ENCODE measurements at regions not wholly inside any gene's neighbourhood (a gene's known extent, or its start where the extent isn't known, plus 50 kb on each side); places are given as distances from the start of the nearest gene placed in this dataset.

GRCh38 chr15:38652998-38653397 is 88.4 kb upstream of the RASGRP1 start:
- H3K4me3 ChIP-seq, result no peak overlapping the region
- peaks cover 4% of the 10 kb centered on the region for H3K4me1 ChIP-seq
- no peaks in the 10 kb centered on the region for H3K9me3 ChIP-seq
- H3K27me3 ChIP-seq, result no peaks in the 10 kb centered on the region
- no peaks in the 10 kb centered on the region for H3K36me3 ChIP-seq
- peak; percentile 53 for ATAC-seq
- no peak for TF ChIP-seq CTCF (IDR thresholded peaks at IDR 0.05)
- intact Hi-C loops (cut with DNase I), result no loop called here
- H3K27ac ChIP-seq, result no peak overlapping the region
- no peak for DNase-seq

DNA sequence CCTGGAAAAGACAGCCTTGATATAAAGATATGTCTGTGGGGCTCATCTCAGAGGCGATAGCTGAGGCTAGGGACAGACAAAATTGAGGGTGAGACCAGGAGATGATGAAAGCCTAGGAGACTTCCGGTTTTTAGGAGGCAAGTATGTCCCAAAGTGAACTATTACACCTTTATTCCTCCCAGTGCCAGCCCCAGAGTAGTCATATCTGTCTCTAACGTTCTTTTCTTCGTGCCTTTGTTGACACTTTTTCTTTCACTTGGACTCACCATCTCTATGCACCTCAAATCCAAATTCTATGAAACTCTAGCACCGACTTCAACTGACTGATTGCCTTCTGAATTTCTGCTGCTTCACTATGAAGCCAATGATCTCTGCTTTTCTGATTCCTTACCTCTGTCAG is 93.8 kb upstream of the RASGRP1 start:
- Histone ChIP-seq H3K4me3 (no peak overlapping the region), H3K27ac (no peak overlapping the region), H3K36me3 (no peaks in the 10 kb centered on the region), H3K9me3 (no peaks in the 10 kb centered on the region), H3K27me3 (no peaks in the 10 kb centered on the region), H3K4me1 (no peaks in the 10 kb centered on the region)
- intact Hi-C loops (cut with DNase I), result no loop called here
- no peak for TF ChIP-seq CTCF (IDR thresholded peaks at IDR 0.05)
- ATAC-seq, result no peak
- no peak for DNase-seq

GRCh38 chr15:38660738-38661137 is 96.1 kb upstream of the RASGRP1 start:
- no peak for ATAC-seq

GRCh38 chr15:38662033-38662802 is 97.6 kb upstream of the RASGRP1 start:
- TF ChIP-seq CTCF (IDR thresholded peaks at IDR 0.05), result no peak
- intact Hi-C loops (cut with DNase I), result no loop called here
- no peak overlapping the region for H3K27ac ChIP-seq
- H3K36me3 ChIP-seq, result no peaks in the 10 kb centered on the region
- DNase-seq (no peak), ATAC-seq (peak; percentile 51)
- no peaks in the 10 kb centered on the region for H3K9me3 ChIP-seq
- H3K4me1 ChIP-seq, result no peaks in the 10 kb centered on the region
- H3K4me3 ChIP-seq, result no peak overlapping the region
- H3K27me3 ChIP-seq, result no peaks in the 10 kb centered on the region

More at GRCh38 chr15:38660738-38661137, 96.1 kb upstream of the RASGRP1 start:
- Histone ChIP-seq H3K4me3 (no peak overlapping the region), H3K9me3 (no peaks in the 10 kb centered on the region), H3K27me3 (no peaks in the 10 kb centered on the region), H3K36me3 (no peaks in the 10 kb centered on the region), H3K27ac (no peak overlapping the region), H3K4me1 (no peaks in the 10 kb centered on the region)
- no peak for TF ChIP-seq CTCF (IDR thresholded peaks at IDR 0.05)
- no peak for DNase-seq
- intact Hi-C loops (cut with DNase I), result no loop called here

- Histone ChIP-seq H3K9me3 (no peaks in the 10 kb centered on the region), H3K4me3 (no peak overlapping the region), H3K27ac (no peak overlapping the region), H3K4me1 (no peaks in the 10 kb centered on the region), H3K27me3 (no peaks in the 10 kb centered on the region), H3K36me3 (no peaks in the 10 kb centered on the region)
- no peak for ATAC-seq
- DNase-seq, result no peak
- intact Hi-C loops (cut with DNase I), result no loop called here
- TF ChIP-seq CTCF (IDR thresholded peaks at IDR 0.05), result no peak
These were observed 98.2 kb upstream of the RASGRP1 start for GRCh38 chr15:38662805-38663204.
